Activated CD4-positive, alpha-beta T cell treated with anti-CD3 and anti-CD28 coated beads, Interleukin-2, amount 50 U/mL, for 4 hours (primary cell): ENCODE measurements at regions not wholly inside any gene's neighbourhood (a gene's known extent, or its start where the extent isn't known, plus 50 kb on each side); places are given as distances from the start of the nearest gene placed in this dataset.

Experiments used
- DNase-seq, 2 experiments: peaks; one replicate each; pipeline ENCODE4 v3.0.0-alpha.2; 2020

DNA sequence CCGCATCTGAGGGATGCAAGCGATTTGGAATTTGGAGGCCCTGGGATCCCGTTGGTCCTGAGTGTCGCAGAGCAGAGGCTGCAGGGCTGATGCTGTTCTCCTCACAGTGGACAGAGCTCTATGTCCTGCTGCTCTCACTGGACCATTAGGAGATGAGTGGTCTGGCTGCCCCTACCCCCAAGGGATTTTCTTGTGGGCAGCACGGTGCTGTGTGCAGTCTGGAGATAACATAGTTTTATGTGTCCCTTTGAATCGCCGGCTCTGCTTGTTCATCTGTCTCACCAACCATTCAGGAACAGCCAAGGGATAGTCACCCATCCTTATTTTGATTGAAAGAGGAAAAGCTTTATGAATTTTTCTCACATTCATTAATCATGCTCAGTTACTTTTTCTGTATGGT lies 49.9 kb downstream of the CHRM3 start:
- no peak for DNase-seq

DNA sequence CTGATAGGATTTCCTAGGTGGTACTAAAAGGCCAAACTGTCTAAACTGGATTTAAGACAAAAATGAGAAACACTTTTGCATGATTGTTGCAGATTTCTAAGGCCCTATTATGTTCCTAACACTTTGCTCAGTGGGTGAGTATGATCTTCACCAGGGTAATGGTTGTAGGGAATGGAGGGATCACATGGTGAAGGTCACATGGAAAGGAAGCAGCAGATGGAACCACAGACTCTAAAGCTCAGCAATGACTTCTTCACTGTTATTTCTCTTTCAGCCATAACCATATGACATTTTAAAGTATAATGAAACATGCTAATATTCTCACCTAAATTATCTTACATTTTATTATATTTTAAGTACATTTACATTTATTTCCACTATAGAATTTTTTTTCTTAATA lies 51.5 kb downstream of the CHRM3 start:
- no peak for DNase-seq

- no peak for DNase-seq
Measured at GRCh38 chr1:239438891-239439290, 52.5 kb downstream of the CHRM3 start.

GRCh38 chr1:239443361-239443760 lies 57.0 kb downstream of the CHRM3 start:
- no peak for DNase-seq

DNA sequence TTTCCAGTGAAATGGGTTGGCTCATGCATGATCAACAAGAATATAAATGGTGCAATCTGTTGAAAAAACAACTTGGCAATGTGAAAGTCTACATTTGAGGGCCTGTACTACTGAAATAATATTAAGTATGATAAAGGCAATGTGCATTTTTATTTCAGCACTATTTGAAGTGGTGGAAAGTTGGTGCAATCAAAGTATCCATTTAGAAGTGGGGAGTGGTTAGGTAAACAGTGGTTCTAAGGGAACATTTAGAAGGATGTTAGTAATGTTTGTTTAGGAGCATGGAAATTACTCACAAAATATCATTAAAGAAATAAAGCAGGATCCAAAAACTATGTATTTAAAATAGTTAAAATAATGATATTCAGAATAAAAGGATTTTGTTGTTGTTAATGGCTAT lies 60.2 kb downstream of the CHRM3 start:
- DNase-seq: no peak

GRCh38 chr1:239448911-239449310 lies 62.5 kb downstream of the CHRM3 start:
- DNase-seq: no peak

GRCh38 chr1:239455743-239456142 lies 69.4 kb downstream of the CHRM3 start:
- no peak for DNase-seq

DNA sequence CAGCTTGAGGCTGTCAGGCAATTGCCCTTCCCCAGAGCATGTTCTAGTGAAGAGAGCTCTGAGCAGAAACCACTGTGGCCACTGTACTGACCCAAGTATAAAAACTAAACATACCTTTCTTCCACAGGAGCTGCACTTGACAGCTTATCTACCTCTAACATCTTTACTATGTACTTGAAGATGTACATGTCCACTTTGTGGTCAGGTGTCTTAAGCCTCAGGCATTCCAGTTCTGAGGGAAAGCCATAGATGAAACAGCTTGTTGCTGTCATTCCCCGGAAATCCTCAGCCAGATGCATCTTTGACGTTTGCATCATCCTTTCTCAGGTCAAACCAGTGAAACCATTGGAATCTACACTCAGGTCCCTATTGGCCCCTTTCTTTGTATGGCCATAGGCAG lies 70.4 kb downstream of the CHRM3 start:
- DNase-seq: no peak

DNA sequence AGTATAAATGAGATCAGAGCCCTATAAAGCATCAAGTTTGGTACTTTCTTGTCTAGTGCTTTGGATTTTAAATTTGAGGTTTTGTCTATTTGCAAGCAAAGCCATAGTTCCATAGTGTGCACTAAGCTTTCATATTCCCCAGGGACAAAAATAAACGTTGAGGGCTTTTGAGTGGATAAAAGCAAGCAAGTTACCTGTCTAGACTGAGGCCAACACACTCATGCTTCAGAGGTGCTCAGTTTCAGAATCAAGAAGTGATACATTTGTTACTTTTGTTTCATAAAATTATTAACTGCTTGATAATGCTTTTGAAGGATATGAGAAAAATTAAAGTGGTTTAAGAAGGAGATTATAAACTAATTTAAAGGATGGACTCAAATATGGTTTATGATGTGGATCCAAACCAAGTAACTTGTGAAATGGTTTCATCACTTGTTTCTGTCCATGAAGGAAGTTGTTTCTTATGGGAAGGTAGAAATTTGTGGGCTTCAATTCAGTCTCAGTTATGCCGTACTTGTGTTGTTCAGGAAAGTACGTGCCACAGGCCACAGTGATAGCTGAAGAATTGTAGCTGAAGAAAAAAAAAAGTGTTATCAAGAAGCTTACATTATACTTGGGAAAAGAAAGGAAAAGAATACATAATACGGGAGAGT lies 71.2 kb downstream of the CHRM3 start:
- DNase-seq: no peak

GRCh38 chr1:239458144-239458500 lies 71.8 kb downstream of the CHRM3 start:
- DNase-seq: no peak

GRCh38 chr1:239467730-239468129 lies 81.4 kb downstream of the CHRM3 start:
- DNase-seq: no peak

- DNase-seq: no peak
Measured at GRCh38 chr1:239478069-239478468, 91.7 kb downstream of the CHRM3 start.

GRCh38 chr1:239483391-239483790 lies 97.0 kb downstream of the CHRM3 start:
- DNase-seq: no peak

GRCh38 chr1:239493811-239494414 lies 107.5 kb downstream of the CHRM3 start:
- no peak for DNase-seq

DNA sequence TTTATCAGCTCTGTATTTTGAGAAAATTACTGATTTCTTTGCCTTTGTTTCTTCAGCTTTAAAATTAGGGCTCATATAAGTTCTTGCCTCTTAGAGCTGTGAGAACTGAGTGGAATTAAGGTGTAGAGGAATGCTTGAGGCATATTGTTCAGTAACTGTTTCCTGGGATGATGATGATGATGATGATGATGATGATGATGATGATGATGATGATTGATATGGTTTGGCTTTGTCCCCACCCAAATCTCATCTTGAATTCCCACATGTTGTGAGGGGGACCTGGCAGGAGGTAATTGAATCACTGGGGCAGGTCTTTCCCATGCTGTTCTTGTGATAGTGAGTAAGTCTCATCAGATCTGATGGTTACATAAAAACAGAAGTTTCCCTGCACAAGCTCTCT lies 118.7 kb downstream of the CHRM3 start:
- DNase-seq: no peak

DNA sequence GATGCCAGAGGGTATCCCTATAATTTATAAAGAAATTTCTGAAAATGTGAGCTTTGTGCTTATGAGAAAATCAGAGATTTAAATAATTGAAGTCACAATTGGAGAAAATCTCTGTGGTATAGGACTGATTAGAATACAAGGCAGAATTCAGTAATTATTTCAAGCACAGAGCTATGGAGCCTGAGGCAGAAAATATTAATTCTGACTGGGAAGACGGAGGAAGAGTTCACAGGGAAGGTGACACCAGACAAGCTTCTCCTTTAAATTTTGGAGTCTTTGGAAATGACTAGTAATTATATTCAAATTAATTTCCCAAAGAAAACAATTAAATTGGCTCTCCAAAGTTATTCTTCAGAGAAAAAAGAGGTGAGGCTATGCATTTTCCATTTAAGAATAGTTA lies 121.5 kb downstream of the CHRM3 start:
- no peak for DNase-seq

DNA sequence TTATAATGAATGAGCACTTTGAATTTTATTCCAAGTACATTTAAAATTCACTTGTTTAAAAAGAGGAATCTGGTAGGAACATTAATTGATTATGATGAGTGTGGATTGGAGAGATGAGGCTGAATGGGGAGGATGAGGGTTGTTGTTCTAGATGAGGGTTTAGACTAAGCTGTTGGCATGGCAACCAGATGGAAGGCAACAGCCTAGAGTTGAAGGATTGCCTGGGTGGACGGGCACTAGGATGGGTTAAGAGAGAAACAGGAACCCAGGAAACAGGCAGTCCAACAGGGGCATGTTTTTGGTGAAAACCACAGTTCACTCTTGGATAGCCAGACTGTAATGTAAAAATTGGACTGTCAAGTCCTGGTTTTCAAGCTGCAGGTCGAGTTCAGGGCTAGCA lies 125.5 kb downstream of the CHRM3 start:
- no peak for DNase-seq

- no peak for DNase-seq
Measured at GRCh38 chr1:239516579-239516978, 130.2 kb downstream of the CHRM3 start.

DNA sequence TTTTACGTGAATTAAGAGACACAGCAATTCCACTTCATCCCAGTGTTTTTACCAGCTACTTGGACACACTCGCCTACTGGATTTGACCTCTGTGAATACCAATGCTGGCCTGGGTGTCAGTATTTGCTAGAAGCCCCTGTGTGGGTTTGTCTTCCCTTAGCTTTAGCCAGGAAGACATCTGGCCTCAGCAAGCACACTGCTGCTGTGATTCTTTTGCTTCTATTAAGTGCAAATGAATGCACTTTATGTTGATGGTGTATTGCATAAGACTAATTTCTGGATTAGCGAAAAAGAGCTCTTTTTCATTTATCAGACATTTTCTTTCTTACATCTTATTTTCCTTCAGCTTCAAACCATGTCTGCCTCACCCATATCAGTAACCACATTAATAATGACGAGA lies 140.0 kb downstream of the CHRM3 start:
- DNase-seq: no peak

DNA sequence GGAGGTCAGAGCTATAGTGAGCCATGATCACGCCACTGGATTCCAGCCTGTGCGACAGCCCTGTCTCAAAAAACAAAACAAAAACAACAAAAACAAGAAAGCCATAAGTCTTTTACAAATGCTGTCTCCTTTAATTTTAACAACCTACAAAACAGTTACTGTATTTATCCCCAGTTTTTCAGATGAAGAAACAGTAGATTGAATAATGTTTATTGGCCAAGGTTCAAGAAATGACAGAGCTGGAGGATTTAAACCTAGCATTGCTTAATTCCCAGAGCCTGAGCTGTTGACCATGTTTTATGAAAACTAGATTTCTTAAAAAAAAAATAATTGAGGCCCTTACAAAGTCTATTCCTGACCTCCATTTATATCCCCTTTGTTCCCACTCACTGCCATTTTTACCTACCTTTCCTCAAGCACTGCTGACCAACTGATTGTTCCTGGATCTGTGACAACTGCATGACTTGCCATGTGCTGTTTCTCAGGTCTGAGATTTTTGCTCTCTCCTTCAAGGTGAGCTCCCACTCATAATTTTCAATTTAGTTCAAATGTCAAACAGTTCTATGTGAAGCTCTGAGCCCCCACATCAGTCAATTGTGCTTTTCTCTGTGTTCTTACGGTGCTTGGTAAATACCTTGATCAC lies 140.8 kb downstream of the CHRM3 start:
- no peak for DNase-seq

DNA sequence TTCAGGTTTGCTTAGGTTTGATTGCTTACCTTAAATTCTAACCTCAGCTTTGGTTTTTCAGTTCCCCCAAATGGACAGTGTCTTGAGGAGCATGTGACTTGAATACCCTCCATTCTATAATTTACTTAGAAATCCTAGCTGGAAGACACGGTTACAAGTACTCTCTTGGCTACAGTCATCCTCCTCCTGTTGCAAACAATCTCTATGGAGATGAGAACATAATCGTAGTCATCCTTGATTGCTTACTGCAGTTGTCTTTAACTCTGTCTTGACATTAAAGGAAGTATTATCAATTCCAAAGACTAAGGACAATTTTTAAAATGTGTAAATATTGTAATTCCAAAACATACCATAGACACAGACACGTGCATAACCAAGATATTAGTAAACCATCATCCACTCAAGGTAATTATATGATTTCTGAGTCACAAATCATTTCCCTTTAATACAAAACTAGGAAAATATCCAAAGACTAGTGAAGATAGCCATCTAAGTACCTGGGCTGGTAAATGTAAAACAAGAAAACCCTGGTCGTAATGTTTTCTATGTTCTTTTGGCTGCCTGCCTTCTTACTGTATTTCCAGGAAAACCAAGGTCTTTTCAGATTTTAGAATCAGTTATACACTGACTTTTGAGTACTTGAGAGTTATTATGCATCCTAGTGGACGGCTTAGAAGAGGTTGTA lies 149.9 kb downstream of the CHRM3 start:
- DNase-seq: no peak

GRCh38 chr1:239537795-239538194 lies 151.4 kb downstream of the CHRM3 start:
- no peak for DNase-seq

DNA sequence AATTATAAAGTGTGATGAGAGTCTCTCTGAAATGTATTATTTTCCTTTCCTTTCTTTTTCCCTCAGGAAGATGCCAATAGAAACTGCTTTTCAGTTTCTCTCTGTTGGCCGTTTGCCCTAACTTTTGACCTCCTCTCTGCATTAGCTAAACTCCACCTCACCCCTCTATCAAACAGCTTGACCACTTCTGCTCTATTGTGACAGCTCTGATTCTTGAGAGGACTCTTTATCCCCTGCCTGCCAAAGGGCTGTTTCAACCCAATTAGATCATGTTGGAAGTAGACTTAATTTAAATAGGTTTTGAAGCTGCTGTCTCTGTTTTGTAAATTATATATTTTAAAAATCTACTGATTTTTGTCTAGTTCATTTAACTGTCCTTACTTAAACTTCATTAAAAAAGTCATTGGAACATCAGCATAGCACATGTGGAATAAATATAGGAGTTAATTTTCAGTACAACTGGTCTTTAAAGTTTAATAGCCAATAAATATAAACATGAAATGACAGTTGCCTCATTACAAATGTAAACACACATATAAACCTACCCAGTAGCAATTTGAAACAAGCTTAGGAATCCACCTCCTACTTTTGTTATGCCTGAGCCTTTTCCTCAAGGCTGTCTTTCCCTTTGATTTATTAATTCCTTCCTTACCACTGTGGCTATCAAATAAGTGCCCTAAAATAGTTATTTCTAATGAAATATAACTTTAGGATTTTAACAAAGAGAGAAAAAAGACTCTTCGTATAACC lies 152.0 kb downstream of the CHRM3 start:
- no peak for DNase-seq
